ENCODE measurements at regions not wholly inside any gene's neighbourhood (a gene's known extent, or its start where the extent isn't known, plus 50 kb on each side); places are given as distances from the start of the nearest gene placed in this dataset.

DNA sequence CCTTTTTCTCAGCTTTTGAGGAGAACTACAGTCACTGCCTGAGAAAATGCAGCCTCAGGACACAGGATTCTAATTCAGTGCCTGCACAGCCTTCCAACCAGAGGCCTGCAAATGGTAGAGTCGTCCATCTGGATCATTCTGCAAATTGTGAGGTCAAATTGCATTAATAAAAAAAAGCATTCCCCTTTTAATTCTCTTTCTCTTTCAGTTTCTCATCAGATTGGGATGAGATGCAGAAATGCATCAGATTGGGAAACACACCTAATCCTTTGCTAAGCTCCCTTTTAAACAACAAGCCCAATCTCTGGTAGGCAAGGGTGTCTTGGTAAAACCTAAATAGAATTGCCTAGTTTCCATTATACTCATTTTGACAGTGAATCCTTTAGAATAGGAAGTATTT, 838.8 kb downstream of the MAFB start:
- TF ChIP-seq, protein P1, sequence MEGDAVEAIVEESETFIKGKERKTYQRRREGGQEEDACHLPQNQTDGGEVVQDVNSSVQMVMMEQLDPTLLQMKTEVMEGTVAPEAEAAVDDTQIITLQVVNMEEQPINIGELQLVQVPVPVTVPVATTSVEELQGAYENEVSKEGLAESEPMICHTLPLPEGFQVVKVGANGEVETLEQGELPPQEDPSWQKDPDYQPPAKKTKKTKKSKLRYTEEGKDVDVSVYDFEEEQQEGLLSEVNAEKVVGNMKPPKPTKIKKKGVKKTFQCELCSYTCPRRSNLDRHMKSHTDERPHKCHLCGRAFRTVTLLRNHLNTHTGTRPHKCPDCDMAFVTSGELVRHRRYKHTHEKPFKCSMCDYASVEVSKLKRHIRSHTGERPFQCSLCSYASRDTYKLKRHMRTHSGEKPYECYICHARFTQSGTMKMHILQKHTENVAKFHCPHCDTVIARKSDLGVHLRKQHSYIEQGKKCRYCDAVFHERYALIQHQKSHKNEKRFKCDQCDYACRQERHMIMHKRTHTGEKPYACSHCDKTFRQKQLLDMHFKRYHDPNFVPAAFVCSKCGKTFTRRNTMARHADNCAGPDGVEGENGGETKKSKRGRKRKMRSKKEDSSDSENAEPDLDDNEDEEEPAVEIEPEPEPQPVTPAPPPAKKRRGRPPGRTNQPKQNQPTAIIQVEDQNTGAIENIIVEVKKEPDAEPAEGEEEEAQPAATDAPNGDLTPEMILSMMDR (IDR thresholded peaks at IDR 0.05), result no peak
- no peak for TF ChIP-seq POLR2A (IDR thresholded peaks at IDR 0.05)
- TF ChIP-seq POLR2AphosphoS5 (IDR thresholded peaks at IDR 0.05), result no peak

Measured in sigmoid colon (tissue), 4 donors.